Pancreas (tissue), 10 donors: ENCODE measurements at regions not wholly inside any gene's neighbourhood (a gene's known extent, or its start where the extent isn't known, plus 50 kb on each side); places are given as distances from the start of the nearest gene placed in this dataset.

Experiments
- ATAC-seq, 4 donors: fragments of 200-7000 bp; cut with Tn5 transposase; one replicate each; pipeline versions ENCODE4 v1.8.0 to v1.9.1; 2020; ENCODE audit warnings: mild to moderate bottlenecking in 4 of 4, moderate library complexity in 4 of 4
- DNase-seq, 6 donors: peaks; one replicate each; pipeline ENCODE4 v3.0.0-alpha.2; 2020
- FAIRE-seq: peaks from 2 replicates; lab custom pipeline; 2012; peaks lifted over from hg19 to GRCh38; lab: Jason Lieb, UNC
- H3K27ac ChIP-seq, 4 donors: fragments of 200-600 bp; sonication (generic); 1 replicate in 3 of 4; 2 replicates in 1 of 4; pipeline versions ENCODE4 v1.5.0 to v1.8.0; 2020
- H3K27me3 ChIP-seq, 4 donors: fragments of 200-600 bp; one replicate each; pipeline ENCODE4 v1.8.0; 2021
- H3K36me3 ChIP-seq, 3 donors: fragments of 200-600 bp; sonication (generic) in 1 of 3; one replicate each; pipeline versions ENCODE4 v1.5.0 to v1.8.0; 2020 to 2021
- H3K4me1 ChIP-seq, 3 donors: fragments of 200-600 bp; one replicate each; pipeline ENCODE4 v1.8.0; 2021
- H3K4me3 ChIP-seq, 4 donors: fragments of 200-600 bp; sonication (generic) in 2 of 4; one replicate each; pipeline versions ENCODE4 v1.5.0 to v1.8.0; 2020 to 2021
- H3K9me3 ChIP-seq, 4 donors: fragments of 200-600 bp; one replicate each; pipeline ENCODE4 v1.8.0; 2021
- WGBS, 2 donors: extraction: QIAGEN DNeasy Blood & Tissue Kit; methylation state at CpG; one replicate each; pipeline ENCODE4 v1.1.7; 2013; 5-methylcytosine and 5-hydroxymethylcytosine counted together
- intact Hi-C, 3 donors: fragments of 100-400 bp; cut with DNase I; formaldehyde crosslinking; loops; one replicate each; pipeline versions ENCODE4 v1.11.1 to v1.14.2; 2022
- TF ChIP-seq, protein P1 (sequence below), 4 donors: fragments of 200-600 bp; sonication (generic) in 3 of 4; IDR thresholded peaks; one replicate each; pipeline versions ENCODE4 v1.5.0 to v1.8.0; 2021; ENCODE audit warnings: antibody characterized with exemption in 4 of 4
- donor health status: healthy with polysubstance abuse.
- donor health status: DM: no; HTN: no; CAD: no; lungs with moderate emphysema.
- donor health status: DM: no; HTN: no; CAD: no.
- donor health status: control.
- donor health status: control.
- donor health status: Bipolar disorder and iron deficiency.
- donor health status: DM: yes; HTN: yes; CAD: no.
- donor health status: DM: no; HTN: no; CAD: no.
- donor health status: DM: no; HTN: no; CAD: no.
- donor health status: DM: yes; HTN: yes; CAD: no.

DNA sequence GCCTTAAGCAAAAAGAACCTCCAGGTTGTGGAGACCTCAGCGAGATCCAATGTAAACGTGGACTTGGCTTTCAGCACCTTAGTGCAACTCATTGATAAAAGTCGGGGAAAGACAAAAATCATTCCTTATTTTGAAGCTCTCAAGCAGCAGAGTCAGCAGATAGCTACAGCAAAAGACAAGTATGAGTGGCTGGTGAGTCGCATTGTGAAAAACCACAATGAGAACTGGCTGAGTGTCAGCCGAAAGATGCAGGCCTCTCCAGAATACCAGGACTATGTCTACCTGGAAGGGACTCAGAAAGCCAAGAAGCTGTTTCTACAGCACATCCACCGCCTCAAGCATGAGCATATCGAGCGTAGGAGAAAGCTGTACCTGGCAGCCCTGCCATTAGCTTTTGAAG, 58.5 kb downstream of the ARHGAP35 start:
- H3K9me3 ChIP-seq, result no peaks in the 10 kb centered on the region
- no peak for DNase-seq
- 83 to 85% methylated on average over 8 of the region's 8 CpGs for WGBS, 2 donors
- H3K4me1 ChIP-seq, result peaks cover 0 to 6% (median 0%) of the 10 kb centered on the region in 3 donors
- no peak overlapping the region for H3K27ac ChIP-seq
- H3K4me3 ChIP-seq, result no peak overlapping the region
- H3K27me3 ChIP-seq, result no peaks in the 10 kb centered on the region
- FAIRE-seq, result no peak
- intact Hi-C loops, result no loop called here
- ATAC-seq, result no peak
- peaks cover 0 to 8% (median 0%) of the 10 kb centered on the region in 3 donors for H3K36me3 ChIP-seq
- TF ChIP-seq, protein P1, sequence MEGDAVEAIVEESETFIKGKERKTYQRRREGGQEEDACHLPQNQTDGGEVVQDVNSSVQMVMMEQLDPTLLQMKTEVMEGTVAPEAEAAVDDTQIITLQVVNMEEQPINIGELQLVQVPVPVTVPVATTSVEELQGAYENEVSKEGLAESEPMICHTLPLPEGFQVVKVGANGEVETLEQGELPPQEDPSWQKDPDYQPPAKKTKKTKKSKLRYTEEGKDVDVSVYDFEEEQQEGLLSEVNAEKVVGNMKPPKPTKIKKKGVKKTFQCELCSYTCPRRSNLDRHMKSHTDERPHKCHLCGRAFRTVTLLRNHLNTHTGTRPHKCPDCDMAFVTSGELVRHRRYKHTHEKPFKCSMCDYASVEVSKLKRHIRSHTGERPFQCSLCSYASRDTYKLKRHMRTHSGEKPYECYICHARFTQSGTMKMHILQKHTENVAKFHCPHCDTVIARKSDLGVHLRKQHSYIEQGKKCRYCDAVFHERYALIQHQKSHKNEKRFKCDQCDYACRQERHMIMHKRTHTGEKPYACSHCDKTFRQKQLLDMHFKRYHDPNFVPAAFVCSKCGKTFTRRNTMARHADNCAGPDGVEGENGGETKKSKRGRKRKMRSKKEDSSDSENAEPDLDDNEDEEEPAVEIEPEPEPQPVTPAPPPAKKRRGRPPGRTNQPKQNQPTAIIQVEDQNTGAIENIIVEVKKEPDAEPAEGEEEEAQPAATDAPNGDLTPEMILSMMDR (IDR thresholded peaks at IDR 0.05), result no peak

DNA sequence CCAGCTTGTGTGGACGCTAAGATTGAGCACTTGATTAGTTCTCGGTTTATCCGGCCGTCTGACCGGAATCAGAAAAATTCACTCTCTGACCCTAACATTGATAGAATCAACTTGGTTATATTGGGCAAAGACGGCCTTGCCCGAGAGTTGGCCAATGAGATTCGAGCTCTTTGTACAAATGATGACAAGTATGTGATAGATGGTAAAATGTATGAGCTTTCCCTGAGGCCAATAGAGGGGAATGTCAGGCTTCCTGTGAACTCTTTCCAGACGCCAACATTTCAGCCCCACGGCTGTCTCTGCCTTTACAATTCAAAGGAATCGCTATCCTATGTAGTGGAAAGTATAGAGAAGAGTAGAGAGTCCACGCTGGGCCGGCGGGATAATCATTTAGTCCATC, 59.6 kb downstream of the ARHGAP35 start:
- 85 to 86% methylated on average over 14 of the region's 14 CpGs for WGBS, 2 donors
- H3K4me1 ChIP-seq, result peaks cover 7 to 16% (median 9%) of the 10 kb centered on the region in 3 donors
- H3K4me3 ChIP-seq, result no peak overlapping the region
- H3K27ac ChIP-seq, result no peak overlapping the region
- H3K36me3 ChIP-seq, result peaks cover 0 to 8% (median 0%) of the 10 kb centered on the region in 3 donors
- intact Hi-C loops, result loop anchor here in 1 of 3 donors (10.0 kb wide), 1 partner anchor 56 kb away; the partner anchor contains the start of gene ARHGAP35
- TF ChIP-seq, protein P1 (IDR thresholded peaks at IDR 0.05), result no peak
- FAIRE-seq (no peak), DNase-seq (no peak), ATAC-seq (no peak)
- H3K27me3 ChIP-seq, result no peaks in the 10 kb centered on the region
- H3K9me3 ChIP-seq, result no peaks in the 10 kb centered on the region

DNA sequence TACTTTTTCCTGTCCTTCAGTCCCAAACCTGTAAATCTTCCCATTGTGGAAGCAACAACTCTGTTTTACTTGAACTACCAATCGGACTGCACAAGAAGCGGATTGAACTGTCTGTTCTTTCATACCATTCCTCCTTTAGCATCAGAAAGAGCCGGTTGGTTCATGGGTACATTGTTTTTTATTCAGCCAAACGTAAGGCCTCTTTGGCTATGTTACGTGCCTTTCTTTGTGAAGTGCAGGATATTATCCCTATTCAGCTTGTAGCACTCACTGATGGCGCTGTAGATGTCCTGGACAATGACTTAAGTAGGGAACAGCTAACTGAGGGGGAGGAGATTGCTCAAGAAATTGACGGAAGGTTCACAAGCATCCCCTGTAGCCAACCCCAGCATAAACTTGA, 60.3 kb downstream of the ARHGAP35 start:
- H3K9me3 ChIP-seq, result no peaks in the 10 kb centered on the region
- TF ChIP-seq, protein P1 (IDR thresholded peaks at IDR 0.05), result no peak
- H3K4me3 ChIP-seq, result no peak overlapping the region
- ATAC-seq (no peak), DNase-seq (no peak), FAIRE-seq (no peak)
- H3K27me3 ChIP-seq, result no peaks in the 10 kb centered on the region
- H3K4me1 ChIP-seq, result peaks cover 10 to 23% (median 14%) of the 10 kb centered on the region in 3 donors
- H3K36me3 ChIP-seq, result peaks cover 0 to 8% (median 0%) of the 10 kb centered on the region in 3 donors
- intact Hi-C loops, result loop anchor here in 1 of 3 donors (10.0 kb wide), 1 partner anchor 56 kb away; the partner anchor contains the start of gene ARHGAP35
- H3K27ac ChIP-seq, result no peak overlapping the region
- 92 to 94% methylated on average over 7 of the region's 7 CpGs for WGBS, 2 donors

DNA sequence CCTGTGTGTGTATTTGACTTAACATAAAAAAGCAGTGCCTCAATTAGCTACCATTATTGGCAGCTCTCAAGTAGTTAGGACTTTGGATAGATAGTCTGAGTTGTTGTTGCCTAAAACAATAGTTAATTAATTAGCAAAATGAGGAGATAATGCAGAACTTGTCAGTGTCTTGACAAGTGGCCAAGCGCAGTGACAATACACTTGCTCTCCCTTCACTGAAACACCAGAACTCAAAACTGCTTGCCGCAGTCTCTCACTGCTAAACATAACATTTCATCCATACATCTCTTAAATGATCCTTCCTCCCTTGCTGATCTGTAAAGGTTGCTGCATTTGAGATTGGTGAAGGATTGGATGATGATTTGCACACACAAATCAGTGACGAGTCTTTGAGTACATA, 61.7 kb downstream of the ARHGAP35 start:
- no peak overlapping the region for H3K4me3 ChIP-seq
- H3K36me3 ChIP-seq, result peaks cover 0 to 8% (median 0%) of the 10 kb centered on the region in 3 donors
- no peak for FAIRE-seq
- TF ChIP-seq, protein P1 (IDR thresholded peaks at IDR 0.05), result no peak
- WGBS, 2 donors, result 94 to 98% methylated on average over 3 of the region's 3 CpGs
- H3K27me3 ChIP-seq, result no peaks in the 10 kb centered on the region
- H3K27ac ChIP-seq, result no peak overlapping the region
- DNase-seq, result no peak
- peaks cover 15 to 24% (median 17%) of the 10 kb centered on the region in 3 donors for H3K4me1 ChIP-seq
- intact Hi-C loops, result loop anchor here in 1 of 3 donors (10.0 kb wide), 1 partner anchor 58 kb away; the partner anchor contains the start of gene ARHGAP35
- no peak for ATAC-seq
- no peaks in the 10 kb centered on the region for H3K9me3 ChIP-seq

DNA sequence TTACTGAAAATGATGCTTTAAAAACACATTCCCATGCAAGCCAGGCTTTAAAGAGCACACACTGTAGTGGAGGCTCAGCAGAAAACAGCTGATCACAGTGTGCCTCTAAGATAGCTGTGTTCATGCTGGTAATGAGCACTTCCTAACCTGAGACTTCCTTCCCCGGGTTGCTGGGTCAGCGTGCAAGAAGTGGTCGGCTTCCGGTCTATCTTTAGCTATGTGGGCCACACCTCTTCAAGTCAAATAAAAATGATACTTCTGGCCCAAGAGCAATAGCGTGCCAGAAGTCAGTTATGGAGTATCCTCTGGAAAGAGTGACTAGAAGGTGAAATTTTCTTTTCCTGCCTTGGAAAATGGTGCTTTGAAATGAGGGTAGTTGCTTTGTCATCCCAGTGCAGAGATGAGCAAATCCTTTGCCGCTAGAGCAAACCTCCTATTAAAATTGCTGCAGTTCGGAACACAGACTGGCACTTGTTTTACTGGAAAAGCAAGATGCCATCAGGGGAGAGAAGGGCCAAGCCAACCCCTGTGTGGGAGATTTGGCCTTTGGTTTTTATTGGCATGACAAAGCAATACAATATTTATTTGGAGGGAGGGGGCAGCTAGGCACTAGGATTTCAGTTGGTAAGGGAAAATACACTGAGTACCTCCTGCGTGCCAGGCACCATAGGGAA, 64.2 kb downstream of the ARHGAP35 start:
- peaks cover 0 to 5% (median 0%) of the 10 kb centered on the region in 3 donors for H3K36me3 ChIP-seq

More for the DNA sequence above, 64.2 kb downstream of the ARHGAP35 start:
- 44 to 48% methylated on average over 8 of the region's 8 CpGs for WGBS, 2 donors
- TF ChIP-seq, protein P1 (IDR thresholded peaks at IDR 0.05), result no peak
- Histone ChIP-seq H3K4me3 (no peak overlapping the region), H3K4me1 (peaks cover 15 to 28% (median 17%) of the 10 kb centered on the region in 3 donors), H3K27me3 (no peaks in the 10 kb centered on the region), H3K27ac (peak overlapping the region in 2 of 4 donors; percentile 14 to 64), H3K9me3 (no peaks in the 10 kb centered on the region)
- FAIRE-seq (no peak), DNase-seq (peak in 1 of 6 donors; percentile 19), ATAC-seq (peak; percentile 37 to 58 (median 50))
- intact Hi-C loops, result loop anchor here in 1 of 3 donors (10.0 kb wide), 1 partner anchor 60 kb away; the partner anchor contains the start of gene ARHGAP35
